ENCODE measurements at regions not wholly inside any gene's neighbourhood (a gene's known extent, or its start where the extent isn't known, plus 50 kb on each side); places are given as distances from the start of the nearest gene placed in this dataset.

DNA sequence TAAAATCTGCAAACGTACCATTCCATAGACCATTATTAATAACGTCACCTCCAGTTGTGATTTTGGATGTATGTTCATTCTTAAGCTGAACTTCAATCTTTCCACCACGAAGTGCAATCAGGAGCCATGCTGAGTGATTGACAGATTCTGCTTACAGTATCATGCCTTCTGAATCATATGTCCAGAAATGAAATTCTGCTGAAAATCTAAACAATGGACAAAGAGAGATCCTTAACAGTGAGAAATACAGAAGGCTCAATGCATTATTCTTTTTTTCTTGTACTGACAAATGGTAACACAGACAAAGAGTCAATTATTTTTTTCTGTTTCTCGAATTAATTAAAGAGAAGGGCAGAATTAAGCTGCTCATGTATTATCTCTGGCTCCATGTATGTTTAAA is 1114.5 kb downstream of the EPHA3 start:
- TF ChIP-seq, protein P1, sequence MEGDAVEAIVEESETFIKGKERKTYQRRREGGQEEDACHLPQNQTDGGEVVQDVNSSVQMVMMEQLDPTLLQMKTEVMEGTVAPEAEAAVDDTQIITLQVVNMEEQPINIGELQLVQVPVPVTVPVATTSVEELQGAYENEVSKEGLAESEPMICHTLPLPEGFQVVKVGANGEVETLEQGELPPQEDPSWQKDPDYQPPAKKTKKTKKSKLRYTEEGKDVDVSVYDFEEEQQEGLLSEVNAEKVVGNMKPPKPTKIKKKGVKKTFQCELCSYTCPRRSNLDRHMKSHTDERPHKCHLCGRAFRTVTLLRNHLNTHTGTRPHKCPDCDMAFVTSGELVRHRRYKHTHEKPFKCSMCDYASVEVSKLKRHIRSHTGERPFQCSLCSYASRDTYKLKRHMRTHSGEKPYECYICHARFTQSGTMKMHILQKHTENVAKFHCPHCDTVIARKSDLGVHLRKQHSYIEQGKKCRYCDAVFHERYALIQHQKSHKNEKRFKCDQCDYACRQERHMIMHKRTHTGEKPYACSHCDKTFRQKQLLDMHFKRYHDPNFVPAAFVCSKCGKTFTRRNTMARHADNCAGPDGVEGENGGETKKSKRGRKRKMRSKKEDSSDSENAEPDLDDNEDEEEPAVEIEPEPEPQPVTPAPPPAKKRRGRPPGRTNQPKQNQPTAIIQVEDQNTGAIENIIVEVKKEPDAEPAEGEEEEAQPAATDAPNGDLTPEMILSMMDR (IDR thresholded peaks at IDR 0.05), result no peak
- no peak for TF ChIP-seq POLR2A (IDR thresholded peaks at IDR 0.05)

DNA sequence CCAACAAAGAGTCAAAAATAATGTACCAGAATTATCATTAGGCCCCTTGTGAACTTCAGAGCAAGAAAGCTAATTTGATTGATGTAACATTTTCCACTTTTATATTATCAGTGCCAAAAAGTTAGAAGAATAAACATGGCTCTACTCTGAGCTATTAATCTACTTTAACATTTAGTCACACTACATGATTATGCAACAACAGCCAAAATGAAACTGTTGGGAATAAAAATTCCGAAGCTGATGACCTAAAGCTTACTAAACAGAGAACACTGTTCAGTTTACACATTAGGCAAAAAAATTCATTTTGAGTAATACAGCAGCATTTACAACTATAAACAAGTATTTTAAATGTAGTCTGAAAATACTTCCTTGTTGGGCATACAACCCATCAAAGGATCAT is 1134.1 kb downstream of the EPHA3 start:
- DNase-seq (ENCODE audit: low spot score in 2 of 2), result no peak
- no peak overlapping the region for H3K4me3 ChIP-seq (ENCODE audit: low read depth, poor library complexity, severe bottlenecking)
- no peak for TF ChIP-seq POLR2A (IDR thresholded peaks at IDR 0.05)
- TF ChIP-seq, protein P1 (IDR thresholded peaks at IDR 0.05), result no peak
- WGBS, 2 donors, result 54 to 59% methylated on average over 1 of the region's 1 CpG
- intact Hi-C loops (cut with DNase I; ENCODE audit: low total_unique reads), result no loop called here

More for the DNA sequence above, 1114.5 kb downstream of the EPHA3 start:
- intact Hi-C loops (cut with DNase I; ENCODE audit: low total_unique reads), result no loop called here
- WGBS, 2 donors, result 50 to 53% methylated on average over 4 of the region's 4 CpGs
- no peak overlapping the region for H3K4me3 ChIP-seq (ENCODE audit: low read depth, poor library complexity, severe bottlenecking)
- no peak for DNase-seq (ENCODE audit: low spot score in 2 of 2)

DNA sequence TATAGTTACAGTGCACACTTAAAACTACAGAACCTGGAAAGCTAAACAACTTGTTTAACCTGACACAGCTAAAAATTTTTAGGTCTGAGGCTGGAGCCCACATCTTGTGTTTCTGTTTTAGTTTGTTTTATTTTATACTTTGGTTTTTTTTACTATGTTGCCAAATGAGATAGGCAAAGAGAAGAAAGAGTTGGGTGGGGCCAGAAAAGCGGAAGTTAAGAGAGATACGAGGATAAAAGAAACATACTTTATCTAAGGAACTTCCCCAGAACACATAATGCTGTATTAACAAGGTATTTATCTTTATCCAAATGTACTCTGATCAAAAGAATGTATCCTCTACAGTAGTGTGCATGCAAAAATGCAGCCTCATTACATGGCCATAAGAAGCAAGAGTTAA is 1145.7 kb downstream of the EPHA3 start:
- TF ChIP-seq POLR2A (IDR thresholded peaks at IDR 0.05), result no peak
- TF ChIP-seq, protein P1 (IDR thresholded peaks at IDR 0.05), result no peak
- DNase-seq (ENCODE audit: low spot score in 2 of 2), result no peak
- WGBS, 2 donors, result 54 to 61% methylated on average over 2 of the region's 2 CpGs
- intact Hi-C loops (cut with DNase I; ENCODE audit: low total_unique reads), result no loop called here
- H3K4me3 ChIP-seq (ENCODE audit: low read depth, poor library complexity, severe bottlenecking), result no peak overlapping the region

DNA sequence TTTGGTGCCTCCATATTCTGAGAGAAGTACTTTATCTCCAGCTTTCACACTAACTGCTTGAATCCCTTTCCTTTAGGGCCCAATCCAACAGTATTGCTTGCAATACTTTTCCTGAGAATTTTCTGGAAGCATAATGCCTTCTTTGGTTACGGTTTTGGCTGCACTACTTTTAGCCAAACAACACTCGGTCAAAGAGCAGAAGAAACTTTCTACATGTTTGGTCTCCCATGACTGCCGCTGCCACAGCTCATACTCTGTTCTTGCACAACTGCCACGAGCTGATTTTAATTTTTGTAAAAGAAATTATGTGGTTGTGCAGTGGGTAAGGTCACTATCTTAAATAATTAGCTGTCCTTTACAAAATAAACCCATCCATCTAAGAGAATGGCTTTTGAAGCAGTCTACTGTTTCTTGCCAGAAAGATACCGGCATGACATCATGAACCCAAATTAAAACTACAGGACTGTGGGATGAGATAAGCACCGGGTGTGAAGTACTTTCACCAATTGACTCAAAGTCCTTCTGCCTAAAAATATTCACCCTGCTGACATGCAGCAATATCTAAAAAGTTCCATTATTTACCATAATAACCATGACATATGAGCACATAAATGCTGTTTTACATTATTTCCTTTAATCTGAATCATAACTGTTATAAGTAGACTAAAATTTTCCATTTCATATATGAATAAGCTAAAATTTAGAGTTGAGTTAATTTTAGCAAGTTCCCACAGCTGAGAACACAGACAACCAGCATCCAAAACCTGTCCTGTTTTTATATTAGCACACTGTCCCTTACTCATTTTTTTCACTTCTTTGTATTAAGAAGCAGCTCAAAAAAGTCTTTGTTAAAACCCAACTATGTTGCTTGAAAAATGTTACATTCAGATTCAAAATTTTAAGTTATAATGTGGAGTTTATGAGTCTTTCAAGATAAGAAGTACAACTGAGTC is 1154.3 kb downstream of the EPHA3 start:
- H3K4me3 ChIP-seq (ENCODE audit: low read depth, poor library complexity, severe bottlenecking), result no peak overlapping the region
- WGBS, 2 donors, result 77 to 78% methylated on average over 6 of the region's 6 CpGs
- no peak for TF ChIP-seq POLR2A (IDR thresholded peaks at IDR 0.05)
- TF ChIP-seq, protein P1 (IDR thresholded peaks at IDR 0.05), result no peak
- intact Hi-C loops (cut with DNase I; ENCODE audit: low total_unique reads), result no loop called here
- DNase-seq (ENCODE audit: low spot score in 2 of 2), result no peak
